Erythroblast (primary cell): ENCODE measurements at regions not wholly inside any gene's neighbourhood (a gene's known extent, or its start where the extent isn't known, plus 50 kb on each side); places are given as distances from the start of the nearest gene placed in this dataset.

ENCODE experiments used
- GATA1 ChIP-seq: IDR thresholded peaks from 2 replicates; pipeline ENCODE4 v1.6.1; 2011; ENCODE audit warnings: low read depth, mild to moderate bottlenecking, control low read depth, low read length, moderate library complexity
- POLR2A ChIP-seq: IDR thresholded peaks from 2 replicates; pipeline ENCODE4 v1.6.1; 2011; ENCODE audit warnings: mild to moderate bottlenecking, low read length

DNA sequence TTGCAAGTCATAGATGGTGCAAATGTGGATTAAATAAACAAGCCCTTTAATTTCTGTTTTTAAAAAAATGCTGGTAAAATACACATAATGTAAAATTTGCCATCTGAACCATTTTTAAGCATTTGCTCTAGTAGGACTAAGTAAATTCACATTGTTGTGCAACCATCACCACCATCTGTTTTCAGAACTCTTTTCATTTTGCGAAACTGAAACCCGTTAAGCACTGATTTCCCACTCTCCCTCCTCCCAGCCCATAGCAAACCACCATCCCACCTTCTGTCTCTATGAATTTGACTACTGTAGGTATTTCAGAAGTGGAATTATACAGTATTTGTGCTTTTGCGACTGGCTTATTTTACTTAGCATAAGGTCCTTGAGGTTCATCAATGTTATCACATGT, 103.3 kb upstream of the CNTLN start:
- TF ChIP-seq POLR2A = no peak
- TF ChIP-seq GATA1 = no peak
